Liver (tissue), 3 donors: ENCODE measurements at regions not wholly inside any gene's neighbourhood (a gene's known extent, or its start where the extent isn't known, plus 50 kb on each side); places are given as distances from the start of the nearest gene placed in this dataset.

ENCODE experiments used
- ATF3 ChIP-seq: IDR thresholded peaks from 2 replicates; pipeline ENCODE4 v1.6.1; 2016; ENCODE audit warnings: antibody characterized with exemption
- CTCF ChIP-seq: fragments of 150-350 bp; IDR thresholded peaks from 2 replicates; pipeline ENCODE4 v1.5.1; 2017; ENCODE audit warnings: improper control_type of control experiment, low read depth, low read length; ENCODE audit not compliant: missing input control
- EGR1 ChIP-seq, 2 donors: IDR thresholded peaks; 2 replicates each; pipeline ENCODE4 v1.6.1; 2016 to 2018; ENCODE audit warnings: antibody characterized with exemption in 2 of 2, low read depth in 2 of 2
- JUND ChIP-seq, 2 donors: IDR thresholded peaks; 2 replicates each; pipeline ENCODE4 v1.6.1; 2016; ENCODE audit warnings: antibody characterized with exemption in 2 of 2
- NR2F2 ChIP-seq: IDR thresholded peaks from 2 replicates; pipeline ENCODE4 v1.6.1; 2016; ENCODE audit warnings: antibody characterized with exemption
- RXRA ChIP-seq, 2 donors: IDR thresholded peaks; 2 replicates each; pipeline ENCODE4 v1.6.1; 2017 to 2018; ENCODE audit warnings: antibody characterized with exemption in 2 of 2, mild to moderate bottlenecking in 1 of 2
- SP1 ChIP-seq: IDR thresholded peaks from 2 replicates; pipeline ENCODE4 v1.6.1; 2018; ENCODE audit warnings: antibody characterized with exemption, mild to moderate bottlenecking
- TAF1 ChIP-seq: conservative IDR thresholded peaks from 2 replicates; pipeline ENCODE4 v1.6.1; 2016; ENCODE audit warnings: antibody characterized with exemption, mild to moderate bottlenecking
- YY1 ChIP-seq: IDR thresholded peaks from 2 replicates; pipeline ENCODE4 v1.6.1; 2016; ENCODE audit warnings: antibody characterized with exemption, mild to moderate bottlenecking
- ZBTB33 ChIP-seq: IDR thresholded peaks from 2 replicates; pipeline ENCODE4 v1.6.1; 2016; ENCODE audit warnings: antibody characterized with exemption
- donor health status: healthy.
- donor health status: healthy.

- TF ChIP-seq CTCF (no peak), EGR1 (IDR thresholded peaks at IDR 0.05; ENCODE audit: low read depth in 2 of 2) (no peak), YY1 (no peak), TAF1 (no peak), ZBTB33 (no peak), JUND (IDR thresholded peaks at IDR 0.05) (no peak), RXRA (IDR thresholded peaks at IDR 0.05) (no peak), ATF3 (no peak), NR2F2 (no peak), SP1 (no peak)
These were observed 603.4 kb upstream of the GBE1 start for GRCh38 chr3:82364827-82365226.
